ENCODE measurements at regions not wholly inside any gene's neighbourhood (a gene's known extent, or its start where the extent isn't known, plus 50 kb on each side); places are given as distances from the start of the nearest gene placed in this dataset.

- no peak; the same call in 1 of the 2 replicates for TF ChIP-seq PRDM15 (CRISPR knock-in tag; IDR thresholded peaks at IDR 0.05)
- peak; percentile 73 for TF ChIP-seq NR2F1 (conservative IDR thresholded peaks at IDR 0.05)
- TF ChIP-seq RAD21 (IDR thresholded peaks at IDR 0.05; ENCODE audit: insufficient read depth, low read depth, low read length), result peak; percentile 21; the same call in 1 of the 2 replicates
- no peak for TF ChIP-seq ELK1 (IDR thresholded peaks at IDR 0.05; ENCODE audit: low read depth, low read length)
- TF ChIP-seq CBX3 (IDR thresholded peaks at IDR 0.05; ENCODE audit: borderline replicate concordance, low read depth), result no peak
- no peak for TF ChIP-seq ZNF622 (IDR thresholded peaks at IDR 0.05)
- peak; percentile 34; the same call in 1 of the 2 replicates for TF ChIP-seq SMC3 (IDR thresholded peaks at IDR 0.05; ENCODE audit: borderline replicate concordance, low read length)
- peak; percentile 98 for TF ChIP-seq CBFB (IDR thresholded peaks at IDR 0.05; ENCODE audit: low read depth)
- TF ChIP-seq MXI1 (IDR thresholded peaks at IDR 0.05; ENCODE audit: low read depth, low read length), result peak; percentile 60; the same call in 1 of the 2 replicates
- no peak for TF ChIP-seq REST (IDR thresholded peaks at IDR 0.05; ENCODE audit: low read depth, low read length)
- TF ChIP-seq WRNIP1 (IDR thresholded peaks at IDR 0.05; ENCODE audit: borderline replicate concordance, low read depth, low read length), result no peak
- no peak for TF ChIP-seq EZH2 (IDR thresholded peaks at IDR 0.05; ENCODE audit: borderline replicate concordance, control insufficient read depth, low read depth, low read length)
- TF ChIP-seq RUNX3 (IDR thresholded peaks at IDR 0.05; ENCODE audit: low read length), result peak; percentile 97
- TF ChIP-seq STAT3 (IDR thresholded peaks at IDR 0.05; ENCODE audit: low read depth, low read length), result 0 out of 2 replicates have a peak, but pooled peaks have one; percentile 66
- no peak for TF ChIP-seq RB1 (IDR thresholded peaks at IDR 0.05; ENCODE audit: borderline replicate concordance)
- TF ChIP-seq E4F1 (IDR thresholded peaks at IDR 0.05; ENCODE audit: borderline replicate concordance, partially characterized antibody), result no peak
- peak; percentile 29; the same call in 1 of the 2 replicates for TF ChIP-seq ATF3 (IDR thresholded peaks at IDR 0.05; ENCODE audit: borderline replicate concordance, extremely low read depth, low read depth, low read length)
These were observed 96.3 kb upstream of the DLG1 start (continued) for GRCh38 chr3:197394464-197395321.

Measured in GM12878 (cell line).